ENCODE measurements at regions not wholly inside any gene's neighbourhood (a gene's known extent, or its start where the extent isn't known, plus 50 kb on each side); places are given as distances from the start of the nearest gene placed in this dataset.

- Histone ChIP-seq H3K27me3 (no peaks in the 10 kb centered on the region), H3K9me3 (no peaks in the 10 kb centered on the region), H3K4me1 (no peaks in the 10 kb centered on the region), H3K4me3 (no peak overlapping the region), H3K36me3 (no peaks in the 10 kb centered on the region), H3K27ac (no peak overlapping the region)
- TF ChIP-seq POLR2A (IDR thresholded peaks at IDR 0.05), result no peak
- no peak for TF ChIP-seq CTCF (IDR thresholded peaks at IDR 0.05)
- no peak for TF ChIP-seq POLR2AphosphoS5 (IDR thresholded peaks at IDR 0.05)
- no peak for TF ChIP-seq EP300 (IDR thresholded peaks at IDR 0.05)
- 68% methylated on average over 3 of the region's 5 CpGs for WGBS
- no peak for DNase-seq (ENCODE audit: low spot score in 2 of 2)
Observed at GRCh38 chr4:62806816-62807215, 1602.4 kb downstream of the TECRL start.

GRCh38 chr4:62804075-62804474 lies 1603.9 kb downstream of the ADGRL3 start:
- H3K36me3 ChIP-seq, result no peaks in the 10 kb centered on the region
- H3K4me3 ChIP-seq, result no peak overlapping the region
- H3K4me1 ChIP-seq, result no peaks in the 10 kb centered on the region
- TF ChIP-seq POLR2AphosphoS5 (IDR thresholded peaks at IDR 0.05) (no peak), EP300 (IDR thresholded peaks at IDR 0.05) (no peak), POLR2A (IDR thresholded peaks at IDR 0.05) (no peak), CTCF (IDR thresholded peaks at IDR 0.05) (no peak)
- DNase-seq (ENCODE audit: low spot score in 2 of 2), result no peak
- H3K27me3 ChIP-seq, result no peaks in the 10 kb centered on the region
- H3K27ac ChIP-seq, result no peak overlapping the region
- no peaks in the 10 kb centered on the region for H3K9me3 ChIP-seq
- WGBS, result 77% methylated on average over 2 of the region's 2 CpGs

- H3K36me3 ChIP-seq, result no peaks in the 10 kb centered on the region
Observed at GRCh38 chr4:62797221-62797620, 1597.1 kb downstream of the ADGRL3 start.

GRCh38 chr4:62791386-62791785 lies 1591.3 kb downstream of the ADGRL3 start:
- WGBS, result 65% methylated on average over 2 of the region's 2 CpGs
- Histone ChIP-seq H3K36me3 (no peaks in the 10 kb centered on the region), H3K9me3 (no peaks in the 10 kb centered on the region), H3K4me3 (no peak overlapping the region), H3K27ac (no peak overlapping the region), H3K4me1 (no peaks in the 10 kb centered on the region), H3K27me3 (no peaks in the 10 kb centered on the region)
- no peak for DNase-seq (ENCODE audit: low spot score in 2 of 2)
- no peak for TF ChIP-seq EP300 (IDR thresholded peaks at IDR 0.05)
- TF ChIP-seq POLR2AphosphoS5 (IDR thresholded peaks at IDR 0.05), result no peak
- TF ChIP-seq POLR2A (IDR thresholded peaks at IDR 0.05), result no peak
- no peak for TF ChIP-seq CTCF (IDR thresholded peaks at IDR 0.05)

More at GRCh38 chr4:62797221-62797620, 1597.1 kb downstream of the ADGRL3 start:
- Histone ChIP-seq H3K4me1 (no peaks in the 10 kb centered on the region), H3K4me3 (no peak overlapping the region), H3K9me3 (no peaks in the 10 kb centered on the region), H3K27ac (no peak overlapping the region), H3K27me3 (no peaks in the 10 kb centered on the region)
- TF ChIP-seq EP300 (IDR thresholded peaks at IDR 0.05), result no peak
- no peak for TF ChIP-seq POLR2AphosphoS5 (IDR thresholded peaks at IDR 0.05)
- no peak for TF ChIP-seq POLR2A (IDR thresholded peaks at IDR 0.05)
- no peak for TF ChIP-seq CTCF (IDR thresholded peaks at IDR 0.05)
- no peak for DNase-seq (ENCODE audit: low spot score in 2 of 2)
- WGBS, result 74% methylated on average over 1 of the region's 1 CpG

- no peaks in the 10 kb centered on the region for H3K36me3 ChIP-seq
- no peak for TF ChIP-seq POLR2A (IDR thresholded peaks at IDR 0.05)
- no peak for TF ChIP-seq POLR2AphosphoS5 (IDR thresholded peaks at IDR 0.05)
- no peak for TF ChIP-seq EP300 (IDR thresholded peaks at IDR 0.05)
- no peak for TF ChIP-seq CTCF (IDR thresholded peaks at IDR 0.05)
- H3K4me3 ChIP-seq, result no peak overlapping the region
- no peaks in the 10 kb centered on the region for H3K27me3 ChIP-seq
- WGBS, result 70% methylated on average over 9 of the region's 9 CpGs
- no peak overlapping the region for H3K27ac ChIP-seq
- no peak for DNase-seq (ENCODE audit: low spot score in 2 of 2)
- no peaks in the 10 kb centered on the region for H3K4me1 ChIP-seq
- H3K9me3 ChIP-seq, result no peaks in the 10 kb centered on the region
Observed at GRCh38 chr4:62771983-62772557, 1571.9 kb downstream of the ADGRL3 start.
